Neural progenitor cell (in vitro differentiated cells): ENCODE measurements at regions not wholly inside any gene's neighbourhood (a gene's known extent, or its start where the extent isn't known, plus 50 kb on each side); places are given as distances from the start of the nearest gene placed in this dataset.
"Not testable (repeated sequence)": the region's sequence is repeated elsewhere in the genome, so short reads cannot be mapped to it uniquely, and the experiment has no call there.

ENCODE experiments used
- DNase-seq: peaks from one replicate; pipeline ENCODE4 v3.0.0-alpha.2; 2016; ENCODE audit warnings: low spot score
- H2AFZ ChIP-seq: fragments of 200-600 bp; sonication (generic); replicated peaks from 2 replicates; pipeline ENCODE4 v1.6.1; 2016; ENCODE audit warnings: antibody characterized with exemption
- H3F3A ChIP-seq: fragments of 200-600 bp; sonication (generic); 2 replicates; pipeline ENCODE4 v1.6.1; 2016; ENCODE audit warnings: antibody characterized with exemption, low read depth
- H3K27ac ChIP-seq: fragments of 200-600 bp; sonication (generic); 2 replicates; pipeline ENCODE4 v1.5.1; 2016; ENCODE audit warnings: mild to moderate bottlenecking
- H3K27me3 ChIP-seq: fragments of 200-600 bp; sonication (generic); 2 replicates; pipeline ENCODE4 v1.6.1; 2016; ENCODE audit warnings: mild to moderate bottlenecking, moderate library complexity
- H3K36me3 ChIP-seq: fragments of 200-600 bp; sonication (generic); 2 replicates; pipeline ENCODE4 v1.5.1; 2016
- H3K4me1 ChIP-seq: fragments of 200-600 bp; sonication (generic); 2 replicates; pipeline ENCODE4 v1.6.1; 2016; ENCODE audit warnings: mixed run types
- H3K4me2 ChIP-seq: fragments of 200-600 bp; sonication (generic); 2 replicates; pipeline ENCODE4 v1.6.1; 2016
- H3K4me3 ChIP-seq: fragments of 200-600 bp; sonication (generic); 2 replicates; pipeline ENCODE4 v1.5.1; 2016
- H3K79me2 ChIP-seq: fragments of 200-600 bp; sonication (generic); 2 replicates; pipeline ENCODE4 v1.6.1; 2016; ENCODE audit warnings: low read depth
- H3K9ac ChIP-seq: fragments of 200-600 bp; sonication (generic); 2 replicates; pipeline ENCODE4 v1.6.1; 2016
- H3K9me3 ChIP-seq: fragments of 200-600 bp; sonication (generic); 2 replicates; pipeline ENCODE4 v1.5.1; 2016; ENCODE audit warnings: low read depth
- H4K20me1 ChIP-seq: fragments of 200-600 bp; sonication (generic); 2 replicates; pipeline ENCODE4 v1.6.1; 2016; ENCODE audit warnings: low read depth
- H3K27ac Mint-ChIP-seq: 3 replicates; pipeline ENCODE4 v1.8.0; 2021; ENCODE audit warnings: mixed read lengths
- H3K27me3 Mint-ChIP-seq: 2 replicates; pipeline ENCODE4 v1.8.0; 2022; ENCODE audit warnings: low read depth, mild to moderate bottlenecking, inconsistent platforms, moderate library complexity, mixed read lengths; ENCODE audit not compliant: insufficient read depth
- H3K36me3 Mint-ChIP-seq: 3 replicates; pipeline ENCODE4 v1.8.0; 2021; ENCODE audit warnings: mixed read lengths
- H3K4me1 Mint-ChIP-seq: 3 replicates; pipeline ENCODE4 v1.8.0; 2021; ENCODE audit warnings: mixed read lengths
- H3K4me3 Mint-ChIP-seq: 3 replicates; pipeline ENCODE4 v1.8.0; 2021; ENCODE audit warnings: mild to moderate bottlenecking, moderate library complexity, mixed read lengths
- H3K9me3 Mint-ChIP-seq: 3 replicates; pipeline ENCODE4 v1.8.0; 2020; ENCODE audit warnings: mixed read lengths
- CTCF ChIP-seq: fragments of 200-600 bp; sonication (generic); IDR thresholded peaks from 2 replicates; pipeline ENCODE4 v1.5.1; 2017; ENCODE audit warnings: antibody characterized with exemption, mild to moderate bottlenecking
- EZH2 ChIP-seq: fragments of 200-600 bp; sonication (generic); IDR thresholded peaks from 2 replicates; pipeline ENCODE4 v1.6.1; 2017; ENCODE audit warnings: antibody characterized with exemption, mild to moderate bottlenecking, moderate library complexity
- EZH2phosphoT487 ChIP-seq: fragments of 200-600 bp; sonication (generic); IDR thresholded peaks from 2 replicates; pipeline ENCODE4 v1.6.1; 2017; ENCODE audit warnings: antibody characterized with exemption

GRCh38 chr21:34229353-34229752 lies 134.5 kb upstream of the KCNE2 start:
- Mint-ChIP-seq H3K4me3 (no peak overlapping the region), H3K9me3 (no peaks in the 10 kb centered on the region)

GRCh38 chr21:34233741-34234140 lies 130.1 kb upstream of the KCNE2 start:
- H3K9me3 Mint-ChIP-seq = peaks cover 22% of the 10 kb centered on the region
- H3K36me3 ChIP-seq, H3K36me3 Mint-ChIP-seq, H3K9ac ChIP-seq, H3K27me3 Mint-ChIP-seq, H3K79me2 ChIP-seq, H3K4me2 ChIP-seq, H3K9me3 ChIP-seq, H3K27me3 ChIP-seq, H3K27ac Mint-ChIP-seq, H4K20me1 ChIP-seq, H3K27ac ChIP-seq, DNase-seq, H2AFZ ChIP-seq, H3K4me3 Mint-ChIP-seq, H3K4me3 ChIP-seq: not testable (repeated sequence)
- peaks cover 18% of the 10 kb centered on the region for H3F3A ChIP-seq
- peaks cover 15% of the 10 kb centered on the region for H3K4me1 ChIP-seq
- peaks cover 17% of the 10 kb centered on the region for H3K4me1 Mint-ChIP-seq

More at GRCh38 chr21:34229353-34229752, 134.5 kb upstream of the KCNE2 start:
- TF ChIP-seq EZH2phosphoT487 = no peak
- no peak for TF ChIP-seq CTCF
- no peak for TF ChIP-seq EZH2
- H3K36me3 ChIP-seq = no peaks in the 10 kb centered on the region
- H2AFZ ChIP-seq = no peak overlapping the region
- Mint-ChIP-seq H3K27me3 (peaks cover 3% of the 10 kb centered on the region), H3K4me1 (no peaks in the 10 kb centered on the region), H3K36me3 (no peaks in the 10 kb centered on the region), H3K27ac (no peak overlapping the region)
- H3K4me2 ChIP-seq = no peak overlapping the region
- no peak overlapping the region for H3K4me3 ChIP-seq
- H3K4me1 ChIP-seq = no peaks in the 10 kb centered on the region
- no peak for DNase-seq
- no peak overlapping the region for H3K27ac ChIP-seq
- no peaks in the 10 kb centered on the region for H4K20me1 ChIP-seq
- no peak overlapping the region for H3K9ac ChIP-seq
- no peaks in the 10 kb centered on the region for H3K27me3 ChIP-seq
- no peaks in the 10 kb centered on the region for H3K79me2 ChIP-seq
- no peaks in the 10 kb centered on the region for H3F3A ChIP-seq
- H3K9me3 ChIP-seq = no peaks in the 10 kb centered on the region

GRCh38 chr21:34235514-34235913 lies 128.3 kb upstream of the KCNE2 start:
- Histone ChIP-seq H3K4me2 (peak overlapping the region; percentile 57), H4K20me1 (no peaks in the 10 kb centered on the region), H3K9me3 (no peaks in the 10 kb centered on the region), H3K4me3 (no peak overlapping the region), H3K27ac (peak overlapping the region; percentile 23), H3F3A (peaks cover 18% of the 10 kb centered on the region), H3K9ac (no peak overlapping the region), H3K79me2 (no peaks in the 10 kb centered on the region), H3K27me3 (no peaks in the 10 kb centered on the region), H3K4me1 (peaks cover 15% of the 10 kb centered on the region), H3K36me3 (no peaks in the 10 kb centered on the region), H2AFZ (no peak overlapping the region)
- no peak for TF ChIP-seq CTCF
- peak; percentile 87 for TF ChIP-seq EZH2phosphoT487
- Mint-ChIP-seq H3K27ac (peak overlapping the region; percentile 88), H3K27me3 (peaks cover 7% of the 10 kb centered on the region), H3K4me3 (no peak overlapping the region), H3K36me3 (peaks cover 9% of the 10 kb centered on the region), H3K9me3 (peaks cover 23% of the 10 kb centered on the region), H3K4me1 (peaks cover 17% of the 10 kb centered on the region)
- peak; percentile 54 for DNase-seq

- Histone ChIP-seq H3K4me3 (no peak overlapping the region), H2AFZ (no peak overlapping the region), H3K27ac (no peak overlapping the region), H3K36me3 (no peaks in the 10 kb centered on the region), H3K9me3 (no peaks in the 10 kb centered on the region), H3K4me2 (no peak overlapping the region), H3K4me1 (no peaks in the 10 kb centered on the region), H3F3A (no peaks in the 10 kb centered on the region), H4K20me1 (no peaks in the 10 kb centered on the region), H3K9ac (no peak overlapping the region), H3K27me3 (no peaks in the 10 kb centered on the region), H3K79me2 (no peaks in the 10 kb centered on the region)
- peaks cover 6% of the 10 kb centered on the region for H3K36me3 Mint-ChIP-seq
- peaks cover 3% of the 10 kb centered on the region for H3K27me3 Mint-ChIP-seq
- H3K27ac Mint-ChIP-seq = no peak overlapping the region
- H3K4me1 Mint-ChIP-seq = no peaks in the 10 kb centered on the region
- H3K4me3 Mint-ChIP-seq = no peak overlapping the region
- TF ChIP-seq CTCF (no peak), EZH2 (no peak), EZH2phosphoT487 (no peak)
- peaks cover 7% of the 10 kb centered on the region for H3K9me3 Mint-ChIP-seq
- no peak for DNase-seq
Observed at GRCh38 chr21:34242973-34243372, 120.8 kb upstream of the KCNE2 start.
